Fibroblast of the aortic adventitia (primary cell): ENCODE measurements at regions not wholly inside any gene's neighbourhood (a gene's known extent, or its start where the extent isn't known, plus 50 kb on each side); places are given as distances from the start of the nearest gene placed in this dataset.
A peak's percentile ranks its signal among the peaks of the same experiment; 100 is the strongest.

Source experiments
- DNase-seq: peaks from one replicate; pipeline ENCODE4 v3.0.0-alpha.2; 2010; ENCODE audit warnings: low read depth
- H3K4me3 ChIP-seq: 2 replicates; pipeline ENCODE4 v1.5.1; 2011; ENCODE audit warnings: low read depth, mild to moderate bottlenecking, control low read depth, low read length, moderate library complexity
- CTCF ChIP-seq: IDR thresholded peaks from 2 replicates; pipeline ENCODE4 v1.5.1; 2011; ENCODE audit warnings: mild to moderate bottlenecking, low read length, control low read depth, inconsistent platforms; ENCODE audit not compliant: insufficient read depth

GRCh38 chr3:30467596-30468238 is 138.7 kb upstream of the TGFBR2 start:
- peak; percentile 33 for DNase-seq
- no peak for TF ChIP-seq CTCF
- no peak overlapping the region for H3K4me3 ChIP-seq

- no peak for TF ChIP-seq CTCF
- no peak overlapping the region for H3K4me3 ChIP-seq
- no peak for DNase-seq
These were observed 137.3 kb upstream of the TGFBR2 start for GRCh38 chr3:30469133-30469532.

- peak; percentile 73 for DNase-seq
- H3K4me3 ChIP-seq = no peak overlapping the region
- no peak for TF ChIP-seq CTCF
These were observed 135.9 kb upstream of the TGFBR2 start for GRCh38 chr3:30470496-30470895.

GRCh38 chr3:30471066-30471465 is 135.3 kb upstream of the TGFBR2 start:
- no peak overlapping the region for H3K4me3 ChIP-seq
- DNase-seq = peak; percentile 92
- TF ChIP-seq CTCF = no peak

GRCh38 chr3:30471796-30472489 is 134.5 kb upstream of the TGFBR2 start:
- TF ChIP-seq CTCF = no peak

GRCh38 chr3:30473374-30474051 is 132.9 kb upstream of the TGFBR2 start:
- TF ChIP-seq CTCF = no peak
- H3K4me3 ChIP-seq = no peak overlapping the region
- peak; percentile 88 for DNase-seq

More at GRCh38 chr3:30471796-30472489, 134.5 kb upstream of the TGFBR2 start:
- no peak overlapping the region for H3K4me3 ChIP-seq
- DNase-seq = no peak
